ENCODE measurements at regions not wholly inside any gene's neighbourhood (a gene's known extent, or its start where the extent isn't known, plus 50 kb on each side); places are given as distances from the start of the nearest gene placed in this dataset.
"Not testable (repeated sequence)": the region's sequence is repeated elsewhere in the genome, so short reads cannot be mapped to it uniquely, and the experiment has no call there.

DNA sequence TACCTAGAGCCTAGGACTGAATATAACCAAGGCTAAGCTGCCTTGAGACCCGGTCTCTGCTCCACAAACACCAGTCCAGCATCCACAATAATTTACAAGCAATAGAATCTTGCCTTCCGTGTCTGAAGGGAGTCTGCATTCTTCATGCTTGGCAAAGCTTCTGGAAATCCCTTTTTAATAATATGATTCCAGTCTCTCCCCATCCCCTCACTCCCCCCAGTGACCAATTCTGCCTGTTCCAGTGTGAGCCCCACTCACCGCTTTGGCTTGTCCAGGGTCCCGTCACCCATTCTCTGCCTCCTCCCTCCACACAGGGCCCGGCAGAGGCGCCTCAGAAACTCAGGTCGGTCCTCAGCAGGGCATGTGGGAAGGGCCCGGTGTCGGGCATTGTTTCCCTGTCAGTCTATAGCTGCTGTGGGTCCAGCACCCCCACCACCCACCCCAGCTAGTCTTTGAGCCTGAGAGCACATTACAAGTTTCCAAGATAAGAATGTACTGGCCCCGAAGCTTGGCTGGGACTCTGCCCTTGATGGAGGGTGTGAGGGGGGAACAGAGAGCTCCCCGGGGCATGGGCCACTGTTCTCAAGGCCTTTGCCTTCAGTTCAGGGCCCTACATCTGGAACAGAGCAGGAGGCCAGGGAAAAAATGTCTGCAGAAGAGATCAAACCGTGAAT lies 129.7 kb upstream of the MYCN start:
- no peak for DNase-seq

DNA sequence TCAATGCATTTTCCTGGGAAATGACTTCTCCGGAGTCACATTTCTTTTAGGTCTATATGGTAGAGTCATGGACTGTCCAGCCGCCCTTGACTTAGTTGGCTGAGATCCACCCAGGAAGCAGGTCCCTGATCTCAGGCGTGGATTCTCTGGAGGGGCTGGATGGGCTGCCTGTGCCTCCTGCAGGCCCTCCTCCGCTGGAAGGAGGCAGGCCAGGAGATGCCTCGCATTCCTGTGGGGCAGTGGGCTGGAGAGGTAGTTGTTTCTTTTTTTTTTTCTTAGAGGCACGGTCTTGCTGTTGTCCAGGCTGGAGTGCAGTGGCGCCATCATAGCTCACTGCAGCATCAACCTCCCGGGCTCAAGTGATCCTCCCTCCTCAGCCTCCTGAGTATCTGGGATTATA lies 129.0 kb upstream of the MYCN start:
- no peak for DNase-seq

DNA sequence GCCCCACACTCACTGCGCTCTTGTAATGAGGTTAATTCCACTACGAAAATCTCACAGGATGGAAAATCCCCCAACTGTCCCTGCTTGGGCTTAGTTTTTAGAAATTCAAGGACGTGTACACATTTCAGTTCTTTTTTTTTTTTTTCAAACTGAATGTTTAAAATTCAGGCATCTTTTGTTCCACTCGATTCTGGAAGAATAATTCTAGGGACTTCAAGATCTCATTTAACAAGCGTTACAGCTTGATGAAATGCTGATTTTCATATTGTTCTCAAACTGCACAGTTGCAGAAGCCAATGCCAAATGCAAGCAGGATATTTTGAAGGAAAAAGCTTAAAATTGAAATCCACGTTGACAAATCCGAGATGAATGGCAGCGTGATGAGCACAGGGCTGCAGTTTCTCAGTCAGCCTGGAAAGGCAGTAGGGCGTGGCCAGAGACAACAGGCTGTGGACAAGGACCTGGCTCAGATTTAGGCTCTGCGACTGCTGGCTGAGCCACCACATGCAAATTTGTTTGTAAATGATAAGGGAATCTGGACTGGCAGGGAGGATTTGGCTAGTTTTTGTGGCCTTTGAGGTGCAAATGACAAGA lies 128.1 kb upstream of the MYCN start:
- no peak for DNase-seq

DNA sequence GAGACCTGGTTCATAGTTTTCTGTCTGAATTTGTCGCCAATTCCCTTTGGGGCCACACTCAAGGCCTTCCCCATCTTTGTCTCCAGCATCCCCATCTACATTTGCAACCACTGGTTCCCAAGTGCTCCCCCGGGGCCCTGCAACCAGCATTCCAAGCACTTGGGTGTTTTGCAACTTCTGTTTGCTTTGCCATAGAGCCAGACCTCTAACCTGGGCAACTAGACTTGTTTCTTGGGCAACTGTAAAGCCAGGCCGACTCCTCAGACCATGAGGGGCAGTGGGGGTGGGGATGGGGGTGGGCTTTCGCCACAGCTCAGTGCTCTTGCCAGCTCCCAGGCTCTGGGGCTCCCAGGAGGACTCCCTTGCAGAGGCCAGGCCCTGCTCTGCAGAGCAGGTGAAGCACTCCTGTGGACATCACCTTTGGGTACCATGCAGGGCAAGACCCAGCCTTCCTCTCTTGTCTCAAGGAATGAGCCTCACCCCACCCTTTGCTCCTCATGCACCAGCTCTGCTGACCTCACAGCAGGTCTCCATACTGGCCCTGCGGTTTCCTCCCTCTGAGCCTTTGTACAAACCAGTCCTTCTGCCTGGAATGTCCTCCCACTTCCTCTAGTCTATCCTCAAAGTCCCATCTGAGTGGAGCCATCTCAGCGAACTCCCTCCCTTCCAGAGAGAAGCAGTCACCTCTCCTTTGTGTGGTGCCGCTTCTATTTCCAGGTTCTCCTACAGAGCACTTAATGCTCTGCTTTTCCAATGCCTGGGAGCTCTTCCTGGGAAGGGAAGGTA lies 126.7 kb upstream of the MYCN start:
- DNase-seq: no peak

DNA sequence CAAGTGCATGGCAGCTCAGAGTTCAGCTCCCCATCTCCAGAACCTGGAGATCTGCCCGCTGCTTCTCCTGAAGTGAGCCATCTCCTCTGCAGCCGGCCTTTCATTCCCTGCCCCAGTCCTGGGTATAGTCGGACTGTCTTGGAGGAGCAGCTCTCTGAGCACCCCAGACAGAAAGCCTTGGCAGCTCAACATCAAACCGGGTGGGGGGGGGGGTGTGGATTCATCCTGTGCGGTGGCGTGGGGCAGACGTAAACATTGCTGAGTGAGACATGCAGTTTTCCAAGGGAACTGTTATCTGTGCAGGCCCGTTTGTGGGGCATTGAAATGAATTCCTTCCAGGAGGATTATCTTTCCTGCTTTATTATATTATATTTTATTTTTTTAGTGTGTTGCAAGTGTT lies 125.9 kb upstream of the MYCN start:
- DNase-seq: no peak

DNA sequence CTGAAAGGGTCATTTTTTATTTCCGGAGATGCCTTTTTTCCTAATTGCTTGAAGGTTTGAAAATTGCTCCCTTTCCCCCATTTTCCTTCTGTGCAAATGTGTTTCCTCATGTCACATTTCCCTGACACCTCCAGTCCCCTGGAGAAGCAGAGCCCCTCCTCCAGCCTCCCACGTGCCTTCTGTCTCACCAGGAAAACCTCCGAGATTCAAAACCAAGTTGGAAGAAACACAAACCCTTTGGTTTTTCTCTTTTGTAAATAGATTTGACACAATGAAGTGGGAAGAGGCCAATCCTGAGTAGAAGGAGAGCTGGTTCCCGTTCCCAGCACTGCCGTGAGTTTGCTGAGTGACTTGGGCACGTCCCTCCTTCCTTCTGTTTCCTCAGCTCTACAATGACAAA lies 125.4 kb upstream of the MYCN start:
- DNase-seq: no peak

DNA sequence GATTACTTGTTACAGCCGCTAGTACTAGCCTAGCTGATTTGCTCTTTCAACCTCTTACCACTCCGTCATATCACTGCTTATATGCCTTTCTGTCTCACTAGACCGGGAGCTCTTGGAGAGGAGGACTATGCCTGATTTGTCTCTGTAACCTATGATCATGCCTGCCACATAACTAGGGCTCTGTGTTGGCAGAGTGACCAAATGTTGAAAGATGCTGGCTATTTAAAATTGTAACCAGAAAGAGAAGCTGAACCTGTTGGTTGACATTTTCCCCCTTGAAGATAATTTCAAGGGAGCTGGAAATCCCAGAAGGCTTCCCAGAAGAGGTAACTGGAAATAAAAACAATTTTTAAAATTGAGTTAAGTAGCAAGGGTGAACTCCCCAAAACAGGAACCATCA lies 124.1 kb upstream of the MYCN start:
- DNase-seq: no peak

DNA sequence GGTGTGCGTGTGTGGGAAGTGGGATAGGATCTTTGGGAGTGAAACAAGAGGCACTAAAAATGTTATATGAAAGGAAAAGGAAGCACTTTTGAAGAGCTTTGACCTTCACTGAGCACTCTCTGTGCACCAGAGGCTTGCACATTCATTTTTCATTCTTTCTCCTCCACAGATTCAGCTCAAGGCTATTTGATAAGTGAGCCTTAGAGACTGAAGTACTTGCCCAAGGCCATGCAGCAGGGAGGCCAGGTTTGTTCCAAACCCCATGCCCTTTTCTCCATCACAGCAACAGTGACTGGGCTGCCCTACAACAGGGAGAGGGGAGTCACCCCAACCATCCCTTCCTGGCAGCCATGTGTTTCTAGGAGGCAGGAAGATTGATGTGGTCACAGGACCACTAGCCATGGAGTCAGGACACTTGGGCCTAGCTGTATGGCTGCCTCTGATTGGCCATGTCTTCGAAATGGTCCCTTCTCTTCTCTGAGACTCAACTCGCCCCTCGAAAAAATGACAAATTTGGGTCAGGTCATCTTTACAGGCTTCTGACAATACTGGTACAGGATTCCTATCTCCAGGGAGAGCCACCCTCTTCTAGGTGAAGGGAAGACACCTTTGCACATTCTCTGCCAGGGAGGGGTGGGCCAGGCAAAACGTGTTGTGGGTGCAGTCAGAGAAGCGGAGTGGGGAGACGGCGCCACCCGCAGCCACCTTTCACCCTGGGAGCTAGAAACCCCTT lies 123.5 kb upstream of the MYCN start:
- DNase-seq: no peak

DNA sequence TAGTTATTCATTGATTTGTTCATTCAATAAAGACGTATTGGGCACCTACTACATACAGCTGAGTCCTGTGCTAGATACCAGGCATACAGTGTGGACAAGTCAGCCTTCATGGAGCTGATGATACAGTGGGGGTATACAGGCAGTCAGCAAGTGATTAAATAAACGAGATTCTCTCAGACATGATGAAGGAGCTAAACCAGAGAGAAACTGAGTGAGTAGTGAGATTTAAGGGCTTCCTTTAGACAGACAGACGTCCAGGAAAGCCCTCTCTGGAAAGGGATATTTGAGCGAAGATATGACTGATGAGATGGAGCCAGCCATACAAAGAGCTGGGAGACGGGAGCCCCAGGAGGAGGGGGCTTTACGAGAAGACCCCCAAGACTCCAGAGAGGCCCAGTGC lies 122.6 kb upstream of the MYCN start:
- DNase-seq: no peak

DNA sequence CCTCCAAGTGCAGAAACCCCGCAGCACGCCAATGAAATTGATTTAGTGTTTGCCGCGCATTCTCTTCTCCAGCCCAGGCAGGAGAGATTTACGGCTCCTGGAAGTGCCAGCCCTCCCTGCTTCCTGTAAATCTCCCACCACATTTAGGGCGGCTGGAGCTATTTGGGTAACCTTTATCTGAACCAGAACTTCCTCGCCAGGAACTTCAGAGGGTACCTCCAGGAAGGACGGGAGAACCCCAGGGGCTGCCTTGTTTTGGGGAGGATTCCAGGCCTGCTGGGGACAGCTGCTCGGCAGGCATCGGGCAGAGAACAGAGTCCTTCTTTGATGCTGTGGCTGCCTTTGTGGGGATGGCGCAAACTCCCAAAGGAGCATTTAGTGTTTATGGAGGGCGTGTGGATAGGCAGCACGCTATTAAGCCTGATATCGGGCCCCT lies 122.0 kb upstream of the MYCN start:
- DNase-seq: no peak

DNA sequence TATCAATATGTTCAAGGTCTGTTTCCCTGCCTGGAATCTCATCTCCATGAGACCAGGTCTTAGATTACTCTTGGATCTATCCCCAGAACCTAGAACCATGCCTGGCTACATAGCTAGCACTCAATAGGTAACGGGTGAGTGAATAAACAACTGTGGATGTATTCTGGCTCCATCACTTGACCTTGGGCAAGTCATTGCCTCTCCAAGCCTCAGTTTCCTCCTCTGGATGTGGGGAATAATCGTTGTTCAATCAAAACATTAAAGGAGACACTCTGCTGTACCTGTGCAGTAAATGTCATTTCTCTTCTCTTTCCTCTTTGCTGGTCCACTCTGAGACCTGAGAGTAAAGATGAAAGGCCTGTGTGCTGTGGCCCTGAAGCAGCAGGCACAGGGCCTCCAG lies 121.5 kb upstream of the MYCN start:
- DNase-seq: no peak

DNA sequence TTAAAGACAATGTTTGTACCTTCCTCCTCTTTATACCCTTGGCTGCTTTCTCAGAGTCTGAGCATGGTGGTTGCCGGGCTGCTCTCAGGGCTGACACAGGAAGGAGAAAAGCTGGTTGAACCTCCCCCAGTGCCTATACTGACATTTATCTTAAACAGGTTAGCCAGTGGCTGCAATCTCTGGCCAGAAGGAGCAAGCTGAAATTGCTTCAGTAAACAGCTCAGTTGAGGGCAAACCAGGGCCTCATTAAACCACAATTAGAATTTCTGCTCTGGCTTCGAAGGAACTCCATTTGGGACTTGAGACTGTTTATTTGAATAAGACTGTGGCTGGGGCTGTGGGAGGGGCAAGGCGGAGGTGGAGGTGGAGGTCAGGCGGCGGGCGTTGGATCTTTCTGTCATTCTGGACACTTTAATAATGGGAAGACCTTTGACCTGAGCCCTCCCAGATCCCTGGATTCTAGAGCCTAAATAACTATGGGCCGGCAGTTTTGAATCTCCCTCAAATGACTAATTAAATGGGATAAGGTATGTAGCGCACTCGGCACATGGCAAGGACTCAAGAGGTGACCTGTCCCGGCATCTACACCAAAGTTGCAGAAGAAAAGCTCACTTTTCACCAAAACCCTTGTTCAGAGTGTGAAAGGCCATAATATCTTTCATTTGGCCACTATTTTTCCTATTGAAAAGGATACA lies 120.6 kb upstream of the MYCN start:
- no peak for DNase-seq

DNA sequence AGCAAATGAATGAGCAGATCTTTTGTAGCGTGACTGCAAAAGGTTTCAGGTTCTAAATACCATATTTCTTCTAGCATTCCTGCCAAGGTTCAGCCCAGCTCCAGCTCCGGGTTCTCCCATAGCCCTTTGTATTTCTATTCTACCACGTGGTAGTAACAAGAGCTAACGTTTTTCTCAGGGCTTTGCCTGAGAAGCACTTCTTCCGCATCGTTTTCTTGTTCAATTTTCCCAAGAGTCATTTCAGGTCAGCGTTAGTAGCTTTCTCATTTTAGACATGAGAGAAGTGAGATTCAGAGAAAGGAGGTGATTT lies 120.1 kb upstream of the MYCN start:
- no peak for DNase-seq

DNA sequence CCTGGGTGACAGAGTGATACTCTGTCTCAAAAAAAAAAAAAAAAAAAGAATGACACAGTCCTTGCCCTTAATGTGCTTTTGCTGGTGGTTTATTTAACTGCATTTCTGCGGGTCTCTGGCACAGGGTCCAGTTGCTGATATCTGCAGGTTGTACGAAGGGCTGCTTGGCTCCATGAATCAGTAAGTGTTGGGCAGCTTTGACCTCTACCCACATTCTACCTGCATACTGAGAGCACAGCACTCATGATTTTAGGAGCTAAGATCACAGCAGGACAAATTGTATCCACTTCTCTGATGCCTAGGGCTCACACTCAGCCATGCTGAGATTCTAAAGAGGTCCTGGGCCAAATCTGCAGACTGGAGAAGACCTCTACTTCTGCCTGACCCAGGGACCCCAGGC lies 119.4 kb upstream of the MYCN start:
- no peak for DNase-seq

DNA sequence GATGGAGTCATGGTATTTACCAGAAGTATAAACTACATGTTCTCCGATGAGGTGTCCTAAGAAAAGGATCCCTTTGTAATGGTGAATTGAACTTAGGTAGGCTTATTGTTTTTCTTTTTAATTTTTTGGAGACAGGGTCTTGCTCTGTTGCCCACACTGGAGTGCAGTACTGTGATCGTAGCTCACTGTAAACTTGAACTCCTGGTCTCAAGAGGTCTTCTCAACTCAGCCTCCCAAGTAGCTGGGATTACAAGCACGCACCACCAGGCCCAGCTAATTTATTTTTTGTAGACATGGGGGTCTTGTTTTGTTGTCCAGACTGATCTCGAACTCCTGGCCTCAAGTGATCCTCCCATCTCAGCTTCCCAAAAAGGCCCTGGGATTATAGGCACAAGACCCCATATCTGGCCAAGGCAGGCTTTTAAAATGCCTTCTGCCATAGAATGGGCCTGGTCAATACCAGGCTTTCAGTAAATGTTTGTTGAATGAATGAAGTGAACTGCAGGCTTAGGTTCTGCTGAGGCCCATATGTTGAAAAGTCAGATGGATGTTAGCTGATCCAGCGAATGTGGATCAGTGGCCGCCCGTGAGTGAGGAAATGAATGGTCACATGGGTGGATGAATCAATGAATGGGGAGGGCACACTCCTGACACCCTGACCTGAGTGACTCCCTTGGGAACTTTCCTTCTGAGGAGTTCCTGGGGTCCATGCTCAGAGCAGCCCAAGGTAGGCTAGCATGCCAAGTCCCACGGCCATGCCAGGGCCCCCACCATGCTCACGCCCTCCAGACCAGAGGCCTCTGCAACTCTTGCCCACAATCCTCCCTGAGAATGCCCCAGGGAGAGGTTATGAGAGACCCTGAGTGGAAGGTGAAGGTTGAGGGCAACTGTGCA lies 118.0 kb upstream of the MYCN start:
- DNase-seq: no peak

DNA sequence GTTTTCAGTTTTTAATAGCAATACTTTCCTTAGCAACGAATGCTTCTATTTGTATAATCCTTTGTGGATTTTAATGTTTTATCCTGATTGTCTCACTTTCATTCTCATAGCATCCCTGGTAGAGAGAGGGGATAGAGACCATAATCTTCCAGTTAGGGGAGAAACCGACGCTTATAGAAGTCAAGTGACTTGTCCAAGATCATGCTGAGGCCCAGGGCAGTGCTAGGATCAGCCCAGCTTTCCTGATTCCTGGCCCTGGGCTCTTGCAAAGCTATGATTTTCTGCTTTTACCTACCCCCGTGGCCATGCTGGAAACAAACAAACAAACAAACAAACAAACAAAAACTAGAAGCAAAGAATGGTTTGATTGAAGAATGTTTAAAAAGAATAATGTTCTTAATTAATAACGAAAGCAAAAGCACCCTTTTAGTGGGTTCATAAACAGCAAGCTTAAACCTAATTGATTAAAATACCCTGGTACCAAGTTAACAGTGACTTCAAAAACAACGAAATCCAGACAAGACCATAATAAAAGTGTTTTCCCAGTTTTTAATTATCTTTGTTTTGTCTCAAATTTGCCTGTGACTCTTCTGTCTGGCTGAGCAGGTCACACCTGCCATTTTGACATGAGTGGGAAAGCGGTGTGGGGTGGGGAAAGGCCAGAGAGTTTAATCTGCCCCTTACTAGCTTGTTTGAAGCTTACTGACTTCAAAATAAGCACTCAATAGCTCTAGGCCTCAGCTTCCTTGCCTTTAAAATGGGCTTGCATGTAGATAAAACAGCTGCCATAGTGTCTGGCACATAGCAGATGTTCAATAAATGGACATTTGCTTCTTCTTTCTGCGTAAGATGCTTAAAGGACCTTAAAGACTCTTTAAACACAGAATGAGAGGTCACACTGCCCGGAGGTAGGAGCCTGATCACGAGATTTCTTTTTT lies 116.6 kb upstream of the MYCN start:
- no peak for DNase-seq

DNA sequence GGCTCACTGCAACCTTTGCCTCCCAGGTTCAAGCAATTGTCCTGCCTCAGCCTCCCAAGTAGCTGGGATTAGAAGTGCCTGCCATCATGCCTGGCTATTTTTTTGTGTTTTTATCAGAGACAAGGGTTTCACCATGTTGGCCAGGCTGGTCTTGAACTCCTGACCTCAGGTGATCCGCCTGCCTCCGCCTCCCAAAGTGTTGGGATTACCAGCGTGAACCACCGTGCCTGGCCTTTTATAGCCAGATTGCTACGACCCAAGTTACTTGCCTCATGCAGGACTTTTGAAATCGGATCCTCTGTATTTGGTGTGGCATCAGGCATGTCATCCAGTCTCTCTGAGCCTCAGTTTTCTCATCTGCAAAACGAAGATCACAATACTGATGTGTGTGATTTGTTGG lies 115.9 kb upstream of the MYCN start:
- not testable (repeated sequence) for DNase-seq

DNA sequence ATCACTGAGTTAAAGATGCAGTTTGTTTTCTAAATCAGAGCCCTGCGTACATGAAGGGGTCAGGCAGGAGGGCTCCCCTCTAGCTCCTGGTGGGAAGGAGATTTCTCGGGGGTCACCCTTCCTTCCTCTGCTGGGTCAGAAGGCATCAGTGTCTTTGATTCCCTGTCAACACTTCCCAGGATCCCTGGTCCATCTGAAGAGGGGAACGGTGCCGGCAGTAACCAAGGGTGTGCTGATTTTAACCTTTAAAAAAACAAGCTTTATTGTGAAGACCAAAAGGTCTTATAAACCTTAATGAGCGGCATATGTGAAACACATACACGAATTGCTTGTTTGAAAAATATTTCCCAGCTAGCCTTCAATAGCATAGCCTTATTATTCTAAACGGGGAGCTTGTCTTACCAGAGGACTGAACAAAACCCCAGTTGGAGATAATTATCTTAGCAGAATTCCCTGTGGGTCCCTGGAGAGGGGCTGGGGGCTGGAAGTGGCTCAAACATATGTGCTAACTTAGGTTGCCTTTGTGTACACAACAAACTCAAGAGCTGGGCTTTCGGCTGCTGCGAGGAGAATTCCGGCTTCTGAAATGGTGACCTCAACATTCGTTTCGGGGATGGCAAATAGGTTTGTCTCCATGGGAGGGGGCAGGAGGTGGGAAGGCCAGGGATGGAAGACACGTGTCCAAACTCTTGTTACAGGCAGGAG lies 114.9 kb upstream of the MYCN start:
- no peak for DNase-seq

DNA sequence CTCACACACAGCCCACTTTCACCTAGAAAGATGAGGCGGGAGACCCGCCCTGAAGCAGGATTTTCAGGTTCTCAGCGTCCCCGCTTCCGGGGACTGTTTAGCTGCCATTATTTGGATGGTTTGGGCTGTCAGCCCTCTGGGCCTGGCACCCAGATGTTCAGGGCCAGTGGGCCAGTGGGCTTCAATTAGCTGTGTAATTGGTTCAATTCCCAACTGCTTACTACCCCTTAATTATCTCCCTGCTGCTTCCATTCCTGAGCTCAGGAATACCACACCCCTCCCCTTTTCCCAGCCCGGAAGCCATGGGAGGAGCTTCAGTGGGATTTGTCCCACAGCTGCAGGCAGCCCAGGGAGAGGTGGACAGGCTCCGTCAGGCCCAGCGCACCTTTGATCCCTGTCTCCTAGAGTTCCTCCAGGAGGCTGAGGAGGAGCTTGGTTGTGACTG lies 114.1 kb upstream of the MYCN start:
- DNase-seq: no peak

DNA sequence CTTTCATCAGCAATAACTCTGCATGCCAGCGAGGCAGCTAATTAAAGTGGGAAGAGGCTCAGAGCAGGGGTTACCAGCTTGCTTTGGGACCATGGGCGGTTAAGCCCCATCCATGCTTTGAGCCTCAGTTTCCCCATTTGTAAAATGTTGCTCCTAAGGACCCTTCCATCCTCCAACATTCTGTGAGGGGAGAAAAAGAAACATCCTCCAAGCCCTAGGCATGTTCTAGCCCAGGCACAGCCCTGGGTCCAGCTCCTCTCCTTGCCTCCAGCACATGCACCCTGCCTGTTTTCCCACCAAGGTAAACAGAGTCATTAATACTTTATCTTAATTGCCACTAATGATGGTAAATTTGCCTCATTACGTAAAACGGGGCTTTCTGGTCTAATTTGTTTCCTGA lies 113.3 kb upstream of the MYCN start:
- no peak for DNase-seq

Data from right forelimb (tissue), 1 donor.